GM12878 (cell line): ENCODE measurements at regions not wholly inside any gene's neighbourhood (a gene's known extent, or its start where the extent isn't known, plus 50 kb on each side); places are given as distances from the start of the nearest gene placed in this dataset.

Experiments used
- CEBPB ChIP-seq, 2 experiments: fragments of 150-350 bp in 1 of 2; IDR thresholded peaks; 2 replicates each; pipeline ENCODE4 v1.6.1; 2012 to 2014; ENCODE audit warnings: low read depth in 2 of 2, low read length in 2 of 2, borderline replicate concordance in 1 of 2, inconsistent platforms in 1 of 2
- DPF2 ChIP-seq: fragments of 450-650 bp; IDR thresholded peaks from 2 replicates; pipeline ENCODE4 v1.6.1; 2017; ENCODE audit warnings: mild to moderate bottlenecking
- EZH2 ChIP-seq: IDR thresholded peaks from 2 replicates; pipeline ENCODE4 v1.6.1; 2012; ENCODE audit warnings: low read depth, mild to moderate bottlenecking, control low read depth, inconsistent platforms, low read length, borderline replicate concordance; ENCODE audit not compliant: control insufficient read depth
- FOS ChIP-seq: IDR thresholded peaks from 3 replicates; pipeline ENCODE4 v1.6.1; 2011; ENCODE audit warnings: borderline replicate concordance; ENCODE audit not compliant: insufficient read length; ENCODE audit errors: extremely low read depth
- HDAC2 ChIP-seq: fragments of 200-600 bp; sonication (generic); IDR thresholded peaks from 2 replicates; pipeline ENCODE4 v1.6.1; 2017
- PAX8 ChIP-seq: fragments of 450-650 bp; IDR thresholded peaks from 2 replicates; pipeline ENCODE4 v1.6.1; 2017; ENCODE audit warnings: mild to moderate bottlenecking, moderate library complexity
- POLR2A ChIP-seq: IDR thresholded peaks from 2 replicates; pipeline ENCODE4 v1.6.1; 2011; ENCODE audit warnings: low read depth, mild to moderate bottlenecking, low read length
- SIN3A ChIP-seq: IDR thresholded peaks from 2 replicates; pipeline ENCODE4 v1.6.1; 2012; ENCODE audit warnings: low read depth, low read length, improper control_type of control experiment
- SUZ12 ChIP-seq: fragments of 200-600 bp; sonication (generic); IDR thresholded peaks from one replicate; pipeline ENCODE4 v1.6.1; 2018; ENCODE audit warnings: antibody characterized with exemption, mild to moderate bottlenecking; ENCODE audit not compliant: unreplicated experiment
- TAF1 ChIP-seq: IDR thresholded peaks from 2 replicates; pipeline ENCODE4 v1.6.1; 2011; ENCODE audit warnings: mild to moderate bottlenecking, low read depth, low read length, borderline replicate concordance
- TF ChIP-seq, protein P1 (sequence below), 3 experiments: IDR thresholded peaks in 2 of 3; conservative IDR thresholded peaks in 1 of 3; 2 replicates each; pipeline ENCODE4 v1.5.1; 2011; ENCODE audit warnings: low read depth in 3 of 3, low read length in 3 of 3, mild to moderate bottlenecking in 3 of 3, control low read depth in 2 of 3, moderate library complexity in 2 of 3, inconsistent platforms in 1 of 3, mixed read lengths in 1 of 3; ENCODE audit not compliant: control insufficient read depth in 2 of 3, insufficient read depth in 1 of 3; ENCODE audit errors: extremely low read depth in 1 of 3

DNA sequence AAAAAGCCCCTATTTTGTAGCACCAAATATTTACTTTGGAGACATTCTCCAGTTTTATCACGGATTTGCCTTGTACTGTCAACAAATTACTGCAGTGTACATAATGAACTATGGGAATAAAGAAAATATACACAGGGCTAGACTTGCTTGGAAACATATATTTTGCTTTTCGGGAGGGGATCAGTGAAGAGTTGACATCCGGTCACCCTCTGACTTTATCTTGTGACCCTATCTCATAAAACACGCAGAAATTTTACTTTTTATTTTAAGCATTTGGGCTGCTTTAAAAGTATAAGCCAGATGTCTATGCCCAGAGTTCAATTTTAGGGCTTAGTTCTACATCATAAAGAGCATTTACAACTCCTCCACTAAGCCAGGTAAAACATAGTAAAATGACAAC lies 630.7 kb downstream of the TOX3 start:
- TF ChIP-seq EZH2 (no peak), SUZ12 (no peak), FOS (no peak), PAX8 (no peak), POLR2A (no peak), HDAC2 (no peak), TAF1 (no peak), CEBPB (IDR thresholded peaks at IDR 0.05; ENCODE audit: borderline replicate concordance in 1 of 2, low read depth in 2 of 2, low read length in 2 of 2) (no peak), SIN3A (no peak), DPF2 (no peak)
- TF ChIP-seq, protein P1, sequence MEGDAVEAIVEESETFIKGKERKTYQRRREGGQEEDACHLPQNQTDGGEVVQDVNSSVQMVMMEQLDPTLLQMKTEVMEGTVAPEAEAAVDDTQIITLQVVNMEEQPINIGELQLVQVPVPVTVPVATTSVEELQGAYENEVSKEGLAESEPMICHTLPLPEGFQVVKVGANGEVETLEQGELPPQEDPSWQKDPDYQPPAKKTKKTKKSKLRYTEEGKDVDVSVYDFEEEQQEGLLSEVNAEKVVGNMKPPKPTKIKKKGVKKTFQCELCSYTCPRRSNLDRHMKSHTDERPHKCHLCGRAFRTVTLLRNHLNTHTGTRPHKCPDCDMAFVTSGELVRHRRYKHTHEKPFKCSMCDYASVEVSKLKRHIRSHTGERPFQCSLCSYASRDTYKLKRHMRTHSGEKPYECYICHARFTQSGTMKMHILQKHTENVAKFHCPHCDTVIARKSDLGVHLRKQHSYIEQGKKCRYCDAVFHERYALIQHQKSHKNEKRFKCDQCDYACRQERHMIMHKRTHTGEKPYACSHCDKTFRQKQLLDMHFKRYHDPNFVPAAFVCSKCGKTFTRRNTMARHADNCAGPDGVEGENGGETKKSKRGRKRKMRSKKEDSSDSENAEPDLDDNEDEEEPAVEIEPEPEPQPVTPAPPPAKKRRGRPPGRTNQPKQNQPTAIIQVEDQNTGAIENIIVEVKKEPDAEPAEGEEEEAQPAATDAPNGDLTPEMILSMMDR (IDR thresholded peaks at IDR 0.05 in 2 of 3, conservative IDR thresholded peaks at IDR 0.05 in 1 of 3; ENCODE audit: control insufficient read depth in 2 of 3, extremely low read depth in 1 of 3, insufficient read depth in 1 of 3, low read depth in 3 of 3, low read length in 3 of 3) = no peak
